HG03045 (cell line): ENCODE measurements at regions not wholly inside any gene's neighbourhood (a gene's known extent, or its start where the extent isn't known, plus 50 kb on each side); places are given as distances from the start of the nearest gene placed in this dataset.
"Not testable (repeated sequence)": the region's sequence is repeated elsewhere in the genome, so short reads cannot be mapped to it uniquely, and the experiment has no call there.

ENCODE experiments used
- ATAC-seq: cut with Tn5 transposase; IDR thresholded peaks from one replicate; pipeline ENCODE4 v1.9.1; 2021; ENCODE audit warnings: mild to moderate bottlenecking, moderate library complexity; ENCODE audit not compliant: unreplicated experiment

DNA sequence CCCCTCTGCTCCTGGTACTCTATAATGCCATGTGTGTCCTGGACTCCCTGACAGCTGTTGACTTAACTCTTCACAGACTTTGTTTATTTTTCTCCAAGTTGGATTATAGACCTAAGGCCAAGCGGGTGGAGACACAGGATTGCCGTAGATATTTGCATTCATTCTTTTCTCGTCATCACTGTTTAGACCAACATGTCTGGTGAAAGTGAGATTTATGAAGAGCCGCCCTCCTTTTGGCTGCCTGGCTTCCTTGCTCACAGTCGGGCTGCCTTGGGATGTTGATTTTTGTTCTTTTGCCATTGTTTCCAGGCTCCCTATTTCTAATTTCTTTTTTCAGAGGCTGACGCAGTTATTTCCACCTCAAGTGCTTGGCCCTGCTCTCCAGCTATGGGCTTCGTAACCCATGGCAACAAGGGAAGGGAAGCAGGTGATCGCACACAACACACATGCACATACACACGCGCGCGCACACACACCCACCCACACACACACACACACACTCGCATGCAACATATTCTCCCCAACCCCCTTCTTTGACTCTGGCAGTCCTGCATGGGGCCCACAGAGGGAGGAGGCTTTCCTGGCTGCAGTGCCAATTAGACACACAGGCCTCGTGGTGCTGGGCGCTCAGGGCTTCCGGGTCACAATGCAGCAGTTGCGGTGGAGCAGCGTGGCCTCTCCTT is 296.5 kb downstream of the MTX2 start:
- ATAC-seq: no peak

DNA sequence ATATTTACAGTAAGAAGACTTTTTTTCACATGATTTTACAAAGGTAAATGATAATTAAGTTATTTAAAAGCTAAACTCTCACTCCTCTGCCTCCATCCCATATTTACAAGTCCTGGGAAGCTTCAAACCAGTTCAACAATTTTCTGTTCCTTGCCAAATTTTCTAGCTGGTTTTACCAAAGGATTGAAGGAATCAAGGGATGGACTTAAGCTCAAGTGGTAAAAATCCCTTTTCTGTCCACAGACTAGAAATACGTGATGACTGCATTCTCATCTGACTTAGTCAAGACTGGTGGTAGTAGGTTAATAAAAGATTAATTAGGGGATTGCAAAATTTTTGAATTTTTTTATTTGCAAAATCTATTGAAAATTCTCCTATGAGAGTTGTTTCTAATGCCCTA is 297.3 kb downstream of the MTX2 start:
- no peak for ATAC-seq

DNA sequence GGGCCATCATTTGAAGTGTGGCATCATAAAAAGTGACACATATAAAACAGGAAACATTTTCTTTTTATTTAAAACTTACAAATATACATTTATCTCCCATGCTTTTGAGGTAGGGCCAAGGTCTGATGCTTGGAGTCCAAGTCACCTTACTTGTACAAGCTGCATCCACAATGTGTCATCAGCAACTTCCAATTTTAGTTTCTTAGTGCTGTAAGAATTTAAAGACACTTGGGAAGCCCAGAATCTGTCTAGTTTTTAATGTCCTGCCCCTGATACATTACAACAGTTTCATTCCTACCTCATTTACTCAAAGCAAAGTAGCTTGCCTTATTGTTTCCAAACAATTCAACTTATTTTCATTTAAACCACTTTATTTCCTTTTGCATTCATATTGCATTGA is 297.7 kb downstream of the MTX2 start:
- no peak for ATAC-seq

DNA sequence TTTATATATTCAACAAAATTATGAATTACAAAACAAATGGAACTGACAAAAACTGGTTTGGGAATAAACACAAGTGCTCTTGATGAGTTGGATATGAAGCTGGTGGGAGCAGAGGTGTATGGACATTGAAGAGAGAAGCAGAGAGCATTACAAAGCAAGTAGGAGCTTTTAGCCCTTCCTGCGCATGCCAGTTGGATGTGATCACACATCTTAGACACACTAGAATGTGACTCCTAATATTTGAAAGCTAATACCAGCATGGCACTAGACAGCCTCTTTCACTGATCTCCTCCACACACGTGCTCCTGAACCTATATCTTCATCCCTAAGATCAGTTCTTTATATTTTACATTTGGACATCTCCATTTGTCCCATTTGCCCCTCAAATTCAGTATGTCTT is 298.1 kb downstream of the MTX2 start:
- no peak for ATAC-seq

DNA sequence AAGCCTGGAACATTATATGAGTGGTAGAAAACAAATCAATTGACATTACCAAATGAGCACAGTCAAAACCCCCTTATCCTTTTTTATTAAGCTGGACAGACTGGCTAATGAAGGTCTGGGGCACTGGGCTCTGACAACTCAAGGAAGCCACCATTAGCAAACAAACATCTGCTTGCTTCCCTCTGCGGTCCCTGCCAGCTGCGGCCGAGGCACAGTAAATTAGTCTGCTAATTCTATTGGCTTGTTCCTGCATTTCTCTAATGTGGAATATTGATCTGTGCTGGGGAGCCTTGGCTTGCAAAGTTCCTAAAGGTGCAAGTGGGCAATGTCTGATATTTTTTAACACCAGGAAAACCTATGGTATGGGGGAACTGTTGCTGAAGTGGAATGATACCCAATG is 300.3 kb downstream of the MTX2 start:
- no peak for ATAC-seq

DNA sequence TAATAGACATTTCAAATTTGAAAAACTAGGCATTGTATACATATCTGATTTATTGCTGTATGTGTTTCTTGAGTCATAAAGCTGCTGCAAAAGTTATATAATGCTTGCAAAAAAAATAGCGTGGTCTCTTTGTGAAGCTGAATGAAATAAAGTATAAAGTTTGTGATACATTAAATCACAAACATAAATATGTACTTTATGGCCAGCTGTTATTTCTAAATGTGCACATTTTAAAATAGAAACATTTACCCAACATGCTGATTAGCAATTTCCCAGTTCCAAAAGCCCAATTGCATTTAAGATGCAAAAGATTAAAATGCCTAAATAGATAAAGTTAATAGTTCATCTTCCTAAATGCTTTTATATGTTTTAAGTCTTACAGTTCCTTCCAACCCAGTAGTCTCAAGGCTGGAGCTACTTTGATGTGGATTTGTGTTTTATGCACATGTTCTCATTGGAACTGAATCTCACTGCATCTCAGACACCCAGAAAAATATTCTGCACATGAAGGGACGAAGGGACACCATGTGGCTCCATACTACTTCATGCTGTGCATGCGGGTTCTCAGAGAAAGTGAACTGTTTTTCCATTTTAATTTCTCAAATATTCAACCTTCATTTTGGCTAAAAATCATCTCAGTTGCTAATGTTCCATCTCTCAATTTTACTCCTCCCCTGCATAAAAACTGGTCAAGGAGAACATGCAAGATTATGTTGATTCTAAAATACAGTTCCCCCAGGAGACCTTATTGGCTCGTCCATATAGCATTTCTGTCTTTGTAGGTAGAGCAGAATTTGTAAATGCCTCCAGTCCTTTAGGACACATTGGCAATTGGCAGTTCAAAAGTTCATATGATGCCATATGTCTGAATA is 304.6 kb downstream of the MTX2 start:
- ATAC-seq: no peak

DNA sequence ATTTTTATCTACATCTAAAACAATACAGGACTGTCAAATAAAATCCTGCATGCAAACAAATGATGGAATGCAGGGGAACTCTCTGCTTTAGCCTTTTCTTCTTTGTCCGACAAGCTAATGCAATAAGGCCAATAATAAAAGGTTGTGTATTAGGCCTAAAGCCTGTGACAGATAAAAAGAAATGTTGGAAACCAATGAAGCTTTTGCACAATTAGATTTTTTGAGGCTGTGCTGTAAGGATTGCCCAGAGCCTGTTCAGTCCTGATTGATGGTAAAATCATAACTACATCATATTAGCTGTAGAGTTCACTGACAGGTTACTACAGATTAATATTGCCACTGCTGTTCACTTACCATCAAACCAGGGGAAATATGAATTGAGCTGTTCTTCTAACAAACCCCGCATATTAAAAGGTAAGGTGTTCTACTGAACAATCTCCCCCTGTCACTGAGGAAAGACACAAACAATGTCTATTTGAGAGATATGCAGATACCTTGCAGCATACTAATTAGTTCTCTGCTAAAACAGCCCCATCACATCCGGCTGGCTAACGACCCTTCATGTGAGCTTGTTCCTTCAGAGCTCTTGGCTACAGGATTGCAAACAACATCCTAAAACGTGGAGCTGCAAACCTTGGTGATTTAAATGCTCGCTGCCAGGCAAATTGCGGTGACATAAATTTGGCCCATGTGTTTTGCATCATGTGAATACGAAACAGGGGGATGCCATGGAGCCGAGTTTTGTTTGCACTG is 305.4 kb downstream of the MTX2 start:
- no peak for ATAC-seq

DNA sequence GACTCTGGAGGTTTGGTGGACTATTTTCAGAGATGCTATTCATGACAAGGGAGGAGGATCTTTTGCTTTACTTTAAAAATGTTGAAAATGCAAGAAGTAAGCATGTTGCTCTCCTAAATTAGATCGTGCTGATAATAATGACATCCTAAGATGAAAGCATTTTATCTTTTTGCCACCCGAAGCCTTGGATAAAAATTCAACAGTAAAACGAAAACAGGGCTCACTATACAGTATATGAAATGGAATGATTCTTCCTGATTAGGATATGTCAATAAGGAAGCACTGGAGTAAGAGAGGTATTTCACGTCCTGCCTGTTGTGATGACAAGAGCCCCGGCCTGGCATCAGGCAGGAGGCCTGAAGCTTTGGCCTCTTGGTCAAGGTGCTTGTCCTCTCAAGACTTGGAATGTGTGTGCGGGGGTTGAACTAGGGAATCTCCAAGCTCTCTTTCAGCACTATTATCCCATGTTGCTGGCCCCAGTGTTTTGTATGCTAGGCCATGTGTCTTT is 306.0 kb downstream of the MTX2 start:
- ATAC-seq: no peak

DNA sequence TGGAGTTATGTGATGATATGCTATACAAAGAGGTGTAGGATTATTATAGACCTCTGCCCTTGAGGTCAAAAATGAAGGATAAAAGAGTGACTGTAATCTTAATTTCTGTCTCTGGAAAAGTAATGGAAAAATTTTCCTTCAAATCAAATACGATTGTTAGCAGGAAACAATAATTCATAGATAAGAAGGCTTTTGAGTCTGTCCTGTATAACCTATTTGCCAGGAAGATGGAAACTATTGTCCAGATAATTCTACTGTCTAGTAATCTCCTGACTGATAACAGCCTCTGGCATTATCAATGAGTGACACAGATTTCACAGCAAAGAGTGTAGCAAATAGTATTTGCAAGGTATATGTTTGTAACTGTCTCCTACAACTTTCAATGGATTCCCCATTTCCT is 307.8 kb downstream of the MTX2 start:
- no peak for ATAC-seq

DNA sequence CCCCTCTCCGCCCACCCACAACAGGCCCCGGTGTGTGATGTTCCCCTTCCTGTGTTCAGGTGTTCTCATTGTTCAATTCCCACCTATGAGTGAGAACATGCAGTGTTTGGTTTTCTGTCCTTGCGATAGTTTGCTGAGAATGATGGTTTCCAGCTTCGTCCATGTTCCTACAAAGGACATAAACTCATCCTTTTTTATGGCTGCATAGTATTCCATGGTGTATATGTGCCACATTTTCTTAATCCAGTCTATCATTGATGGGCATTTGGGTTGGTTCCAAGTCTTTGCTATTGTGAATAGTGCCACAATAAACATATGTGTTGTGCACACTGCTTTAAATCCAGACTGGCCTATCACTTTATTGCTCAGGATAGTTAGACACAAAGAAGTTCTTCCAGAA is 309.1 kb downstream of the MTX2 start:
- not testable (repeated sequence) for ATAC-seq

DNA sequence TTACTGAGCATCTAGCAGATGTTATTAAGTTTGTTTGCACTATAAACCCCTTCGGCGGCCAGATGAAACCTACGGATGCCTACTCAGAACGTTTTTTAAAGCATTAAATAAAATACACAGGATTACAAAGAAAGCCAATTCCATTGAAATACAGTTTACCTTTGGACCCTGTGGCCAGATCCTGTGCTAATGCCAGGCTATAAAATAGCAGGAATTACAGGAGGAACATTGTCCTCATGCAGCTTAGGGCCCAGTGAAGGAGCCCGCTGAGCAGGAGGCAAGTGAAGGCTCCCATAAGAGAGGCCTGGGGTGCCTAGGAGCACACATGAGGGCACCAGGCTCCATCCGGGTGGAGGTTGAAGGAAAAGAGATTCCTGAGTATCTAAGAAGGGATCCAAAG is 310.4 kb downstream of the MTX2 start:
- ATAC-seq: no peak

DNA sequence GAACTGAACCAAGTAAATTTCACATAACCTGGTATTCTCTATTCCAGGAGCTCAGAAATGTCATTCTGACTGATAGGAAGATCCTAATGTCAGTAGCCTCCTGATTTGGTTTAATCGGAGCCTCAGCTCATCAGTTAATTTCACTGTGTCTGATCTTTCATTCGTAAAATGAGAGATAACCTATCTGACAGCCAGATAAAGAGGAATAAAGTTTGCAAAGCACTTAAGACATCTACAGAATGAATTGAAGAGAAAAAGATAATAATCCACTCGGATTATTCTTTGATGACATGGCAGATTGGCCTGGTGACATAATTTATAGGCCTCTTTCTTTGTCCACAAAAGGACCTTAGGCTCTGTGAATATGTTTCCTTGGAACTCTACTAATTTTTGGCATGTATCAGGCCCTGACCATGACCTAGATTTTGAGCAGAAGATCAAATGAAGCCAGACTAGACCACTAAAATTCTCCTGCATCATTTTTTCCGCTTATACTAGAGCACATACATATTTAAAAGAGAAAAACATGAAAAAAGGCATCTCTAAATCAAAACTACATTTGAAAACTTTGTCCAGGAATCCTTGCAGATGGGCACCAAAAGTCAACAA is 312.4 kb downstream of the MTX2 start:
- ATAC-seq: no peak

DNA sequence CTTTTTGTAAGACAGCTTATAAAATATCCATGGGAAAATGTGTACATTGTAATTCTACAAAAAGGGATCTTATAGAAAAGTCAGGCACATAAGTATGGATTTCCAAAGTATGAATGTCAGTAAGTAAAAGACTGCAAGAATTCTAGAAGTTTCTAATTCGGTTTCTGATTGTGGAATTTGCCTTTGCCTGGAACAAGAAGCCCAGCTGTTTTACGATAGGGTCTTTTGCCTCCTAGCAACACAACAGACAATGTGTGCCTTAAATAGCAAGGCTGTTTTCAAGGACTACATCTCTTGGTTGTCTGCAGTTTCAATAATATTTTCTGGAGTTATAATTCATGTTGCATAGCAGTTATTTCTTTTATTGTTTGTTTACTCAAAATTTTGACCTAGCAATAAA is 312.9 kb downstream of the MTX2 start:
- ATAC-seq: no peak

DNA sequence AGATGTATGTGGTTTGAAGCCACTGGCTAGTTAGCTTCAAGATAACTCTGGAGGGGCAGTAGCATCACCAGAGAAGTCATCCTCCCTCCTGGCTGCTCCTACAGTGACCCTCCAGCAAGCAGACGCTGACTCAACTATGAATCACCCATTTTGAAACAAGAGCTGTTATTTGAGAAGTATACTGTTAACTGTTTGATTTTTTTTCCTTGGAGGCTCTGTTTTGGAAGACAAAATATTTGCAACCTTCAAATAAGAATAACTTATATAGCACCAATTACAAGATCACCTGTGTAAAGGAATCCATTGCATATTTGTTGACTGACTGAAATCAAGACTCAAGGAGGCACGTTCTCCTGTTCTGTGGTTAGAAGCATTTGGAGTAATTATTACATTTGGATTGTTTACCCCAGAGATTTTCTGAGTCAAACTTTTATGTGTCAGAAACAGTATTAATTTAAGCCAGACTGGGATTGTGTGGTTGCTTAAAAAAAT is 313.8 kb downstream of the MTX2 start:
- ATAC-seq: no peak

DNA sequence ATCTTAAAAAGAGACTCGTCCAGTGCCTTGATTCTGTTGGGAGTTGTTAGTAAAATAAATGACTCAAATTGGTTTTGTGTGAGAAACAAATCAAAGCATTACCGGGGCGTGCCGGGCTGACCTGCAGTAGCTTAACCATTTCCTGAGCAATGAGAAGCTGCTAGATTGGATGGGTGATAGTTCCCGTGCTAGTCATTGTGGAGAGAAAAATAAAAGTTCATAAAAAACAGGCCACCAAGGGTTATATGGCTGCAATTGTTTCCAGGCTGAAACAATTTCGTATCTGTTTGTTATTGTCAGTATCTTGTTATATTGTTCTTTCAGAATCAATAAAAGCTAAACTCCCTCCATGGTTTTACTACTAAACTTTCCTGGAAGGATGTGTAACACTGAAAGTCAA is 314.4 kb downstream of the MTX2 start:
- no peak for ATAC-seq

DNA sequence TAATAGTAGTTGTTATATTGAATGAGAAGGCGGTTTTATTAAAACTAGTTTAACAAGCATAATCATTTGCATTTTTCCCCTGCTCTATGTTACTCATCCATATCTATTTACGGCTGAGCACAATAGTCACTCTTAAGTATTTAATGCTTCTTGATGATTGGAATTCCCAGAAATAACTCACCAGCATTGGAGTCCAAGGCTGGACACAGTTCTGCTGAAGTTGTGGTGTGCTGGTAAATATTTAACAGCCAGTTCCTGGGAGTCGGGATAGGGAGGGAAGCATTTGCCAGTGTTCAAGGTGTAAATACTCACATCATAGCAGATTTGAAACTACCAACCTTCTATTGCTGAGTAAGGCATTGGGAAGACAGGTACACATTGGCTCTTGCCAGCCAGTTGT is 315.1 kb downstream of the MTX2 start:
- ATAC-seq: no peak

DNA sequence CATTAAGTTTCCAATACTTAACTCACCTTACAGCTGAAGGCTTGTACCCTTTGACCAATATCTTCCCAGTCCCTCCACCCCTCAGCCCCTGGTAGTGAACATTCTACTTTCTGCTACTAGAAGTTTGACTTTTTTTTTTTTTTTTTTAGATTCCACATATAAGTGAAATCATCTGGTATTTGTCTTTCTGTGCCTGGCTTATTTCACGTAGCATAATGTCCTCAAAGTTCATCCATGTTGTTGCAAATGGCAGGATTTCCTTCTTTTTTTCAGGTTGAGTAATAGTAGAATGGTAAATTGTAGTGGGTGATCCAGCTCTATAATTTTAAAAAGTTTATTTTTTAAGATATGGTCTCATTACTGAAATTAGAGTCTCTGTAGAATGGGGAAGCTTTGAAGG is 316.0 kb downstream of the MTX2 start:
- no peak for ATAC-seq

DNA sequence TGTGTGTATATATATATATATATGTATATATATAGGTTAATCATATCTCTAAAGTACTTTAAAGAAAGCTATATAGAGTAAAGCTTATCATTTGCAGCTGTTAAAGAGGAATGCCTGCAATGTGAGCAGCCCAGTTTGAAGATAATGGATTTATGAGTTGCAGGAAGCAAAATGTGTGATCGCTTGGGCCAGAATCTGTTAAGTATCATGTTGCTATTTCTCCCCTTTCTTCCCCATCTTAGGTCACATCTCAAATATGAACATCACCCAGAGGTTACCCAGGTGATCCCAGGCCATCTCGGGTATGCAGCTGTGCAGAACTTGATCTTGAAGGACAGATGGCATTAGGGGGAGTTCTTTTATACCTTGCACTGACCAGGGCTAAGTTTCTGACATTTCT is 316.5 kb downstream of the MTX2 start:
- ATAC-seq: no peak

DNA sequence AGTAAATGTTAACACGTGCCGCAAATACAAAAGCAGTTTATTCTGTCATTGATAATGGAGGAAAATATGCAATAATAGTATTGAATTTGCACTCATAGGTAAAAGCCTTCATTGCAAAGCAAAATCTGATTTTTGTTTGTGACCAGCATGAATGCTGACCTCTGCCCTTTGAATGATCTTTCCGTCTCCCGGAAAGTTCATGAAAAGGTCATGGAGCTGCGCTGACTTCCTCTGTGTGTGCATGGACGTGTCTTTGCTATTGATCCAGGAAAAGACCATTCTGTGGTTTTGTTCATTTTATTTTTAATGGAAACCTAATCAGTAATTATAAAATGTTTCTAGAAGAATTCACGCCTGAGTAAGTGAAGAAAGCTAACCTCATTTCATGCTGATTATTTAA is 320.0 kb downstream of the MTX2 start:
- no peak for ATAC-seq

DNA sequence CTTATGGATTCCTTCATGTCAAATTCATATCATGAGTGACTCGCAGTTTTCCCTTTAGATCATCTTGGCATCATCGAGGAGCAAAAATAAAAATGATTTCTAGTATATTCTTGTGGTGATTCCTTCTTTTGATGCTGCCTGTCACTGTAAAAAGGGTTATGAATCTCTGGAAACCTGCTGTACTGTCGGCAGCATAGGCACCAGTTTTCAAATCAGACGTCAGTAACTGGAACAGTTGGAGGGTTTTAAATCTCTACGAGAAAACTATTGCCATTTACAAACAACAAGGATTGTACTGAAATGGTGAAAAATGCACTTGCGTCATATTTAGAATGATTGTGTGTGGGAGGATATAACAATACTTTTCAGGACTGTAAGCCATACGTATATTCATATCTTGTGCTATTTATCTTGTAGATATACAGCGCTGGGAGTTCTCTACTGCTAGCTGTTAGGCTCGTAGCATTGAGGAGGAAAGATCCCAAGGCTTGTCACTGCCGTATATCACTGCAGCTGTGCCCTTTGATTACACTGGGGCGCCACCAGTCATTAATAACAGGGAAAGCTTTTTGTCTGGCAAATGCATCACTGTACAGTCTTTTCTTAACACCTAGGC is 320.7 kb downstream of the MTX2 start:
- no peak for ATAC-seq

DNA sequence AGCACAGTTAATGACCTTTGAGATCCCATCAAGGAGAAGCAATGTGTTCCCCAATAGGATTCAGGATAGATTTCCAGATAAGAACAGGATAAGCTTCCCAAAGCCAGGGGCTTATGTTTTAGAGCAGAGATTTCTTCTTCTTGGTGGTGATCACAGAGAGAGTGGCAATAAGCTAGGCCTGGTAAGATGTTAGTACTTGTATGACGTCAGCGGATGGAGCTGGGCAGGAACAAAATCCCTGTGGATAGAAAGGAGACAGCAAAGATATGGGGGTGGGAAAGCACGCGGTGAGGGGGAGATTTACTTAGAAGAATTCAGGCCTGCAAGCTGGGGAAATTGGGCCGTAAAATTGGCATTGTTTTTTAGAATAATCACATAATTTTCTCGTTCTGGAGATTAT is 323.0 kb downstream of the MTX2 start:
- no peak for ATAC-seq
